Astrocyte of the spinal cord (primary cell): ENCODE measurements at regions not wholly inside any gene's neighbourhood (a gene's known extent, or its start where the extent isn't known, plus 50 kb on each side); places are given as distances from the start of the nearest gene placed in this dataset.

Source experiments
- DNase-seq: peaks from one replicate; pipeline ENCODE4 v3.0.0; 2011; ENCODE audit warnings: low read depth, low spot score
- H3K4me3 ChIP-seq: 2 replicates; pipeline ENCODE4 v1.5.1; 2011; ENCODE audit warnings: low read depth, mild to moderate bottlenecking, low read length, moderate library complexity
- in situ Hi-C: cut with HindIII; loops from 2 replicates; pipeline ENCODE4 v1.10.0; 2017; ENCODE audit warnings: low sequenced_read_pairs
- TF ChIP-seq, protein P1 (sequence below): IDR thresholded peaks from 2 replicates; pipeline ENCODE4 v1.5.1; 2012; ENCODE audit warnings: low read depth, mild to moderate bottlenecking, low read length, inconsistent platforms

DNA sequence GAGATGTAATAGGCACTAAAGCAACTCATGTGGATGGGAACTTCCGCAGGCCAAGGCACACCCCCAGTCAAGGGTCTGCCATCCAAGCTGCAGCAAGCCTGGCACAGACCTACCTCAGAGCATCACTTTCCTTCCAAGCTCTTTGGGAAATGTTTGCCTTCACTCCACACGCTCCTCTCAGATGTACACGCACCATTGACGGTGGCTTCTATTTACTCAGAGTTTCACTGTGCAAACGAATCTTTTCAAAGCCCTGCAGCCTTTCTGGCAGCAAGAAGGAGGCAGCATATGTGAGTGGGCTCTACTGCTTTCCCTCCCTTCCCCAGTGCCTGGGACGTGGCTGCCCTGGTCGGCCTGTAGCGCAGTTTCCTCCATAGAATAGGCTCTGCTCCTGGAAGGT lies 60.9 kb upstream of the USP47 start:
- no peak overlapping the region for H3K4me3 ChIP-seq
- TF ChIP-seq, protein P1, sequence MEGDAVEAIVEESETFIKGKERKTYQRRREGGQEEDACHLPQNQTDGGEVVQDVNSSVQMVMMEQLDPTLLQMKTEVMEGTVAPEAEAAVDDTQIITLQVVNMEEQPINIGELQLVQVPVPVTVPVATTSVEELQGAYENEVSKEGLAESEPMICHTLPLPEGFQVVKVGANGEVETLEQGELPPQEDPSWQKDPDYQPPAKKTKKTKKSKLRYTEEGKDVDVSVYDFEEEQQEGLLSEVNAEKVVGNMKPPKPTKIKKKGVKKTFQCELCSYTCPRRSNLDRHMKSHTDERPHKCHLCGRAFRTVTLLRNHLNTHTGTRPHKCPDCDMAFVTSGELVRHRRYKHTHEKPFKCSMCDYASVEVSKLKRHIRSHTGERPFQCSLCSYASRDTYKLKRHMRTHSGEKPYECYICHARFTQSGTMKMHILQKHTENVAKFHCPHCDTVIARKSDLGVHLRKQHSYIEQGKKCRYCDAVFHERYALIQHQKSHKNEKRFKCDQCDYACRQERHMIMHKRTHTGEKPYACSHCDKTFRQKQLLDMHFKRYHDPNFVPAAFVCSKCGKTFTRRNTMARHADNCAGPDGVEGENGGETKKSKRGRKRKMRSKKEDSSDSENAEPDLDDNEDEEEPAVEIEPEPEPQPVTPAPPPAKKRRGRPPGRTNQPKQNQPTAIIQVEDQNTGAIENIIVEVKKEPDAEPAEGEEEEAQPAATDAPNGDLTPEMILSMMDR: no peak
- no peak for DNase-seq
- in situ Hi-C loops: no loop called here

DNA sequence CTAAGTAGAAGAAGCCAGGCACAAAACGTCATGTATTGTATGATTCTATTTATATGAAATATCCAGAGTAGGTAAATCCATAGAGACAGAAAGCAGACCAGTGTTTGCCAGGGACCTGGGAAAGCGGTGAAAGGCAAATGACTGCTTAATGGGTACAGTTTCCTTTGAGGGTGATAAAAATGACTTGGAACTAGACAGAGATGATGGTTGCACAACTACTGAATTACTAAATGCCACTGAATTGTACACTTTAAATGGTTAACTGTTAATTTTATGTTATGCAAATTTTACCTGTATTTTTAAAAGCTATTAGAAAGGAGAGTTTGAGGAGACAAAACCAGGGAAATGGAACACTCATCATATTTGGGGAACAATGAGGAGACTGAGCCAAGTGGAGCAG lies 61.8 kb upstream of the USP47 start:
- H3K4me3 ChIP-seq: no peak overlapping the region
- DNase-seq: no peak
- in situ Hi-C loops: no loop called here
- TF ChIP-seq, protein P1: no peak

DNA sequence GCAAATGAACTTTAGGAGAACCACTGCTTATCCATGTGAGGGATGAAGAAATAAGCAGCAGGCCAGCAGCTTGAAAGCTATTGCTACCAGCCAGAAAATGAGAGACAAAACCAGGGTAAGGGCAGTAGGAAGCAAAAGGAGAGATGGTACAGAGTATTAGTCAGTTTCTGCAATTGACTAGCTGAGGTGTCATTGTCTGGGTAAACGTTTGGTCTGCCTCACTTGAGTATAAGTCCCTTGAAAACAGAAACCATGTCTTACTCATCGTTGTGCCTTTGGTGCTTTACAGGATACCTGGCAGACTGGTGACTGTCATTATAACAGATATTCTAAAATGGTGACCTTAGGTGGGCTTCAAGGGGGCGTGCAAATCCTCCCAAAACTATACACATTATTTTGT lies 63.9 kb upstream of the USP47 start:
- no peak overlapping the region for H3K4me3 ChIP-seq
- in situ Hi-C loops: no loop called here
- TF ChIP-seq, protein P1: no peak
- no peak for DNase-seq

DNA sequence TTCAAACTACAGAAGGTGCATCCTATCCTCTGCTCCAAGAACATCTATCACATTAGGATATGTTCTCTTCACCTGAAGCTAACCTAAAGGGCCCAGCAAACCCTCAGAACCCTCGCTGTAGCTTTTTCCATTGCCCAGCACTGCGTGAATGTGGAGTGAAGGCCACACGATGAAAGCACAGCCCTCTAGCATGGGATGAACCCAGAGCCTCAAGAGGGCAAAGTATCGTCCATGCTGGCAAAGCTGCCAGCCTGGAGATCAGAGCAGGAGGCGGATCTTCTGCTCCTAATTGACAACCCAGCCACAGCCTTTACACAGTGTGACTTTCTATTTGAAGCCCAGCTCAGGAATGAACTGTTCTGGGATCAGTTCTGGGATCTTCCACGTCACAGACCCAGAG lies 65.1 kb upstream of the USP47 start:
- TF ChIP-seq, protein P1: no peak
- DNase-seq: no peak
- no peak overlapping the region for H3K4me3 ChIP-seq
- in situ Hi-C loops: no loop called here

DNA sequence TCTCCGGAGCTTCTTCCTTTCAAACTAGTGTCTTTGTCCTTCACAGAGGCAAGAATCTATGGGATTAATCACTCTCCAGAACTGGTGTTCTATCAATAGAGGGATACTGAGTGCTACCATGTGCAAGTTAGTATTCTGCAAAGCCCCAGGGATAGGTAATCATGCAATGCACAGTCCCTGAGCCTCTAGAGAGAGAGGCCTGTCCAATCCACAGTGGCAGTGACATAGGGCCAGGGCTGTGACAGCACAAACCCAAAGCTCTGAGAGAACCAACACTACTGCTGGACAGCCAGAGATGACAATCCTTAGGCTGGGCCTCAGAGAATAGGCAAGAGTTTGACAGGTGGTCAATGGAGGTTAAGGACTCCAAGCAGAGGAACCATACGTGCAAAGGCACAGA lies 66.8 kb upstream of the USP47 start:
- TF ChIP-seq, protein P1: no peak
- in situ Hi-C loops: no loop called here
- no peak for DNase-seq
- no peak overlapping the region for H3K4me3 ChIP-seq

DNA sequence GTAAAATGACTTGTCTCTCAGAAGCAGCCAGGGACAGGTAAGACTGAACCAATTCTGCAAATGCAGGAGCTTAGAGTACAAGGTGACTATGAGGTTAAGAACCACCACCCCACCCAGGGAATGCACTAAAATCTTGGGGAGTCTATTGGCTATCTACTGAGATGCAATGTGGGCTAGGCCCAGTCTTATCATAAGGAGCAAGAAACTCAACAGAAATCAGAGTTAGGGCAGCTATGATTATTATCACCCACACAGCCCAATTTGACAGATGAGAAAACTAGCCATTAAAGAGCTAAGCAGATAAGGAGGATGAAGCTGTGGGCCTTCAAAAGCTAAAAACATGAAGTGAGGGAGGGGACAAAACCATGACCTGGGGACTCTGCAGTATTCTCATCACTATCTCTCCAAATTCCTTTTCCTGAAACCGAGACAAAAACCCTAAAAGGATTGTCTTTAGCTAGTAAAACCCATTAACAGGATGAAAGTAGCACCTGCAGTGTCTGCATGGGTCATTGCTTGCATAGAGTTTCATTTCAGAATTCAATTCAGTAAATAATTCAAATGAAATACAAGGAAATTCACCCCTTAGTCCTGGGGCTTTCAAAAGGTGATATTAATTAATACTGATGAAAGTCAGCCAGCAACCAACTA lies 68.8 kb upstream of the USP47 start:
- no peak overlapping the region for H3K4me3 ChIP-seq
- DNase-seq: no peak
- in situ Hi-C loops: no loop called here
- TF ChIP-seq, protein P1: no peak
